H1 (cell line): ENCODE measurements at regions not wholly inside any gene's neighbourhood (a gene's known extent, or its start where the extent isn't known, plus 50 kb on each side); places are given as distances from the start of the nearest gene placed in this dataset.

Source experiments
- BACH1 ChIP-seq: IDR thresholded peaks from 2 replicates; pipeline ENCODE4 v1.6.1; 2012; ENCODE audit warnings: low read length, improper control_type of control experiment
- BCL11A ChIP-seq, 2 experiments: IDR thresholded peaks; one replicate each; pipeline ENCODE4 v1.6.1; 2011; ENCODE audit warnings: low read depth in 2 of 2, low read length in 2 of 2, mild to moderate bottlenecking in 2 of 2
- CTCF ChIP-seq, 3 experiments: IDR thresholded peaks; 1 replicate in 2 of 3; 2 replicates in 1 of 3; pipeline versions ENCODE4 v1.5.1 to v1.6.1; 2011; ENCODE audit warnings: low read length in 3 of 3, mild to moderate bottlenecking in 3 of 3, inconsistent platforms in 2 of 3, low read depth in 1 of 3, moderate library complexity in 1 of 3; ENCODE audit not compliant: insufficient read depth in 1 of 3; ENCODE audit errors: control extremely low read depth in 1 of 3
- EGR1 ChIP-seq: IDR thresholded peaks from 2 replicates; pipeline ENCODE4 v1.6.1; 2011; ENCODE audit warnings: low read depth, low read length, borderline replicate concordance
- EP300 ChIP-seq, 2 experiments: IDR thresholded peaks; 1 replicate in 1 of 2; 2 replicates in 1 of 2; pipeline ENCODE4 v1.6.1; 2011 to 2012; ENCODE audit warnings: low read depth in 2 of 2, low read length in 2 of 2, mild to moderate bottlenecking in 2 of 2, borderline replicate concordance in 1 of 2, inconsistent platforms in 1 of 2, moderate library complexity in 1 of 2
- EZH2 ChIP-seq: fragments of 200-600 bp; sonication (generic); IDR thresholded peaks from 2 replicates; pipeline ENCODE4 v1.7.1; 2012; ENCODE audit warnings: low read depth, mild to moderate bottlenecking, moderate library complexity, low read length, inconsistent platforms; ENCODE audit not compliant: severe bottlenecking
- JUND ChIP-seq: IDR thresholded peaks from 2 replicates; pipeline ENCODE4 v1.6.1; 2011; ENCODE audit warnings: mild to moderate bottlenecking, improper control_type of control experiment, low read length
- POLR2A ChIP-seq, 2 experiments: IDR thresholded peaks; 1 replicate in 1 of 2; 2 replicates in 1 of 2; pipeline ENCODE4 v1.6.1; 2011; ENCODE audit warnings: low read depth in 2 of 2, low read length in 2 of 2, mild to moderate bottlenecking in 2 of 2; ENCODE audit errors: control extremely low read depth in 1 of 2
- POLR2AphosphoS5 ChIP-seq: IDR thresholded peaks from 2 replicates; pipeline ENCODE4 v1.6.1; 2011; ENCODE audit warnings: low read depth, low read length
- RAD21 ChIP-seq, 2 experiments: IDR thresholded peaks in 1 of 2; conservative IDR thresholded peaks in 1 of 2; 2 replicates each; pipeline ENCODE4 v1.6.1; 2011; ENCODE audit warnings: low read depth in 2 of 2, low read length in 2 of 2, improper control_type of control experiment in 1 of 2, inconsistent platforms in 1 of 2, mild to moderate bottlenecking in 1 of 2, moderate library complexity in 1 of 2
- RFX5 ChIP-seq: IDR thresholded peaks from 2 replicates; pipeline ENCODE4 v1.6.1; 2011; ENCODE audit warnings: low read depth, low read length, improper control_type of control experiment, borderline replicate concordance
- SUZ12 ChIP-seq: fragments of 200-600 bp; sonication (generic); IDR thresholded peaks from 2 replicates; pipeline ENCODE4 v1.6.1; 2012; ENCODE audit warnings: mild to moderate bottlenecking, inconsistent platforms, low read length, moderate library complexity, mixed read lengths
- YY1 ChIP-seq: IDR thresholded peaks from 2 replicates; pipeline ENCODE4 v1.6.1; 2011; ENCODE audit warnings: low read depth, mild to moderate bottlenecking, low read length
- TF ChIP-seq, protein P1 (sequence below): IDR thresholded peaks from 2 replicates; pipeline ENCODE4 v1.6.1; 2012; ENCODE audit warnings: inconsistent platforms

DNA sequence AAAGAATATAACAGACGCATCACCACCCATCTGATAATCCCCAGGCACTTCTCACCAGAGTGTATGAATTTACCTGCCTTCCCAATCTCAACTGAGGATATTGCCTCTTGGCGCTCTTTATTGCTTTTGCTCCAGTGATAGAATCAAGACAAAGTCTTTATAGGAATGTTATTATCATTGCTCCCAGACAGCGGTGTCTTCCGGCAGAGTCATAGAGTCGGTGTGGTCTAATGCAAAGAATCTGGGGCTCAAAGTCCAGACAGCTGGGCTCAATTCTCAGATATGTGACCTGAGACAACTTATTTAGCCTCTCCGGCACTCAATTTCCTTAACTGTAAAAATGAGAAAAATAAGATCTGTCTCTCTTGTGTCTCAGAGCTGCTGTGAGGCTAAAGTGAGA, 106.1 kb upstream of the PAK3 start:
- TF ChIP-seq POLR2A (IDR thresholded peaks at IDR 0.05; ENCODE audit: control extremely low read depth in 1 of 2, low read depth in 2 of 2, low read length in 2 of 2): no peak
- TF ChIP-seq BCL11A (IDR thresholded peaks at IDR 0.05; ENCODE audit: low read depth in 2 of 2, low read length in 2 of 2): no peak
- no peak for TF ChIP-seq SUZ12
- TF ChIP-seq, protein P1, sequence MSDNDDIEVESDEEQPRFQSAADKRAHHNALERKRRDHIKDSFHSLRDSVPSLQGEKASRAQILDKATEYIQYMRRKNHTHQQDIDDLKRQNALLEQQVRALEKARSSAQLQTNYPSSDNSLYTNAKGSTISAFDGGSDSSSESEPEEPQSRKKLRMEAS: no peak
- no peak for TF ChIP-seq CTCF (IDR thresholded peaks at IDR 0.05; ENCODE audit: control extremely low read depth in 1 of 3, insufficient read depth in 1 of 3, low read depth in 1 of 3, low read length in 3 of 3)
- no peak for TF ChIP-seq YY1
- TF ChIP-seq EP300 (IDR thresholded peaks at IDR 0.05; ENCODE audit: borderline replicate concordance in 1 of 2, low read depth in 2 of 2, low read length in 2 of 2): no peak
- TF ChIP-seq RAD21 (IDR thresholded peaks at IDR 0.05 in 1 of 2, conservative IDR thresholded peaks at IDR 0.05 in 1 of 2; ENCODE audit: low read depth in 2 of 2, low read length in 2 of 2): no peak
- no peak for TF ChIP-seq EGR1
- TF ChIP-seq JUND: no peak
- TF ChIP-seq POLR2AphosphoS5: no peak
- no peak for TF ChIP-seq EZH2
- TF ChIP-seq BACH1: no peak
- no peak for TF ChIP-seq RFX5
